ENCODE measurements at regions not wholly inside any gene's neighbourhood (a gene's known extent, or its start where the extent isn't known, plus 50 kb on each side); places are given as distances from the start of the nearest gene placed in this dataset.
"Not testable (repeated sequence)": the region's sequence is repeated elsewhere in the genome, so short reads cannot be mapped to it uniquely, and the experiment has no call there.

DNA sequence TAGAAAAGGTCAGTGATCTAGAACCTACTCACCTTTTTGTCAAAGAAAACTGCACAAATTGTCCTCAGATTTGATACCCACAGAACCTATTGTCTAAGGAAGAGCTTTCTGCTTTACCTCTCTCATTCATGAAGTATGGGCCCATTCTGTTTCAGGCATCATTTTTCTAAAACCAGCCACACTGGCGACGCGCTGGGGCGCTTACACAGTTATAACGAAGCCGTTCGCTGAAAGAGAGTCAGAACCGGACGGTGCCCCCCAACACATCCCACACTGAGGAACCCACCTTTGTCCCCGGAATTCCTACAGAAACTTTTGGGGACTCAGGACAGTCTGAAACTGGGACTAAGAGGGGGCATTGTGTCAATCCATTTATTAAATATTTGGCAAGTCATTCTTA, 206.3 kb upstream of the HAAO start:
- Histone ChIP-seq H3K4me1 (ENCODE audit: insufficient read depth) (peaks cover 13% of the 10 kb centered on the region), H2AFZ (no peak overlapping the region), H3K9me3 (ENCODE audit: low read depth) (no peaks in the 10 kb centered on the region), H3K9me2 (replicated peaks; ENCODE audit: insufficient read depth) (no peaks in the 10 kb centered on the region), H3K27me3 (no peaks in the 10 kb centered on the region), H3K4me2 (no peak overlapping the region), H3K4me3 (no peak overlapping the region), H3K36me3 (replicated peaks; ENCODE audit: insufficient read depth, low read depth) (no peaks in the 10 kb centered on the region), H3K27ac (peak overlapping the region; percentile 75), H4K20me1 (ENCODE audit: insufficient read depth, poor library complexity, severe bottlenecking) (no peaks in the 10 kb centered on the region), H3K79me2 (no peaks in the 10 kb centered on the region)
- WGBS (ENCODE audit: low lambda C conversion rate, missing lambda C conversion rate), result 96% methylated on average over 10 of the region's 10 CpGs
- no peak for DNase-seq (ENCODE audit: low spot score)
- no peak for TF ChIP-seq EZH2phosphoT487 (IDR thresholded peaks at IDR 0.05; ENCODE audit: low read depth, severe bottlenecking, unreplicated experiment)
- TF ChIP-seq EZH2 (IDR thresholded peaks at IDR 0.05; ENCODE audit: borderline replicate concordance), result no peak
- TF ChIP-seq, protein P1, sequence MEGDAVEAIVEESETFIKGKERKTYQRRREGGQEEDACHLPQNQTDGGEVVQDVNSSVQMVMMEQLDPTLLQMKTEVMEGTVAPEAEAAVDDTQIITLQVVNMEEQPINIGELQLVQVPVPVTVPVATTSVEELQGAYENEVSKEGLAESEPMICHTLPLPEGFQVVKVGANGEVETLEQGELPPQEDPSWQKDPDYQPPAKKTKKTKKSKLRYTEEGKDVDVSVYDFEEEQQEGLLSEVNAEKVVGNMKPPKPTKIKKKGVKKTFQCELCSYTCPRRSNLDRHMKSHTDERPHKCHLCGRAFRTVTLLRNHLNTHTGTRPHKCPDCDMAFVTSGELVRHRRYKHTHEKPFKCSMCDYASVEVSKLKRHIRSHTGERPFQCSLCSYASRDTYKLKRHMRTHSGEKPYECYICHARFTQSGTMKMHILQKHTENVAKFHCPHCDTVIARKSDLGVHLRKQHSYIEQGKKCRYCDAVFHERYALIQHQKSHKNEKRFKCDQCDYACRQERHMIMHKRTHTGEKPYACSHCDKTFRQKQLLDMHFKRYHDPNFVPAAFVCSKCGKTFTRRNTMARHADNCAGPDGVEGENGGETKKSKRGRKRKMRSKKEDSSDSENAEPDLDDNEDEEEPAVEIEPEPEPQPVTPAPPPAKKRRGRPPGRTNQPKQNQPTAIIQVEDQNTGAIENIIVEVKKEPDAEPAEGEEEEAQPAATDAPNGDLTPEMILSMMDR (IDR thresholded peaks at IDR 0.05; ENCODE audit: poor library complexity), result no peak

DNA sequence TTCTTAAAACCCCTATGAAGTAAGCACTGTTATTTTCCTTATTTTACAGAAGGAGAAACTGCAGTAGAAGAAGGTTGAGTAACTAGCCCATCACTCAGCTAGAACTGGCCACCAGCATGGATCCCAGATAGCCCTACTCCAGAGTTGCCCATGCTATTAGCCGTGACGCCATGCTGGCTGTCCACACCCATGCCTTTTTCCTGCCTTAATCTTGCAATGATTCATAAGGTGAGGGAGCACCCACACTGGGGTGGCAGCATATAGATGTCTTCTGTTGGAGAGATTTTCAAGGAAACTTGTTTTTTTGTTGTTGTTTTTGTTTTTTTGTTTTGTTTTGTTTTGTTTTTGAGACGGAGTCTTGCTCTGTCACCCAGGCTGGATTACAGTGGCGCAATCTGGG, 204.1 kb upstream of the HAAO start:
- H4K20me1 ChIP-seq (ENCODE audit: insufficient read depth, poor library complexity, severe bottlenecking), result no peaks in the 10 kb centered on the region
- H3K36me3 ChIP-seq (replicated peaks; ENCODE audit: insufficient read depth, low read depth), result no peaks in the 10 kb centered on the region
- no peak for DNase-seq (ENCODE audit: low spot score)
- H3K9me2 ChIP-seq (replicated peaks; ENCODE audit: insufficient read depth), result no peaks in the 10 kb centered on the region
- H3K27me3 ChIP-seq, result no peaks in the 10 kb centered on the region
- 95% methylated on average over 4 of the region's 4 CpGs for WGBS (ENCODE audit: low lambda C conversion rate, missing lambda C conversion rate)
- H3K4me1 ChIP-seq (ENCODE audit: insufficient read depth), result peaks cover 9% of the 10 kb centered on the region
- H3K27ac ChIP-seq, result no peak overlapping the region
- H3K4me3 ChIP-seq, result no peak overlapping the region
- H3K79me2 ChIP-seq, result no peaks in the 10 kb centered on the region
- TF ChIP-seq, protein P1 (IDR thresholded peaks at IDR 0.05; ENCODE audit: poor library complexity), result no peak
- no peak for TF ChIP-seq EZH2 (IDR thresholded peaks at IDR 0.05; ENCODE audit: borderline replicate concordance)
- no peak for TF ChIP-seq EZH2phosphoT487 (IDR thresholded peaks at IDR 0.05; ENCODE audit: low read depth, severe bottlenecking, unreplicated experiment)
- H3K4me2 ChIP-seq, result no peak overlapping the region
- H2AFZ ChIP-seq, result no peak overlapping the region
- no peaks in the 10 kb centered on the region for H3K9me3 ChIP-seq (ENCODE audit: low read depth)

DNA sequence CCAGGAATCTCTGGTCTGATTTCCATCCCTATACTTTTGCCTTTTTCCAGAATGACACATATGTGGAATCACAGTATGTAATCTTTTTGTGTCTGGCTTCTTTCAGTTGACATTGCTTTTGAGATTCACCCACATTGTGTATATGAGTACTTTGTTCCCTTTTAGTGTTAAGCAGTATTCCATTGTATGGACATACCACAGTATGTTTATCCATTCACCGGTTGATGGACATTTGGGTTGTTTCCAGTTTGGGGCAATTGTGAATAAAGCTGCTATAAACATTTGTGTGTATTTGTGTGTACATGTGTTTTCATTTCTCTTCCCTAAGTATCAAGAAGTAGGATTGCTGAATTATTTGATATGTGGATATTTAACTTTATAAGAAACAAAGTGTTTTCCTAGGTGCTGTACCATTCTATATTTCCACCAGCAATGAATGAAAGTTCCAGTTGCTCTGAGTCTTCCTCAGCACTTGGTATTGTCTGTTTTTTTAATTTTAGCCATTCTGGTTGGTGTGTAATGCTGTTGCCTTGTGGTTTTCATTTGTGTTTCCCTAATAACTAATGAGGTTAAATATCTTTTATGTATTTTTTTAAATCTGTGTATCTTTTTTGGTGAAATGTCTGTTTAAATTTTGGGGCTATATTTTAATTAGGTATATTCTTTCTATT, 203.5 kb upstream of the HAAO start:
- DNase-seq (ENCODE audit: low spot score), result no peak

DNA sequence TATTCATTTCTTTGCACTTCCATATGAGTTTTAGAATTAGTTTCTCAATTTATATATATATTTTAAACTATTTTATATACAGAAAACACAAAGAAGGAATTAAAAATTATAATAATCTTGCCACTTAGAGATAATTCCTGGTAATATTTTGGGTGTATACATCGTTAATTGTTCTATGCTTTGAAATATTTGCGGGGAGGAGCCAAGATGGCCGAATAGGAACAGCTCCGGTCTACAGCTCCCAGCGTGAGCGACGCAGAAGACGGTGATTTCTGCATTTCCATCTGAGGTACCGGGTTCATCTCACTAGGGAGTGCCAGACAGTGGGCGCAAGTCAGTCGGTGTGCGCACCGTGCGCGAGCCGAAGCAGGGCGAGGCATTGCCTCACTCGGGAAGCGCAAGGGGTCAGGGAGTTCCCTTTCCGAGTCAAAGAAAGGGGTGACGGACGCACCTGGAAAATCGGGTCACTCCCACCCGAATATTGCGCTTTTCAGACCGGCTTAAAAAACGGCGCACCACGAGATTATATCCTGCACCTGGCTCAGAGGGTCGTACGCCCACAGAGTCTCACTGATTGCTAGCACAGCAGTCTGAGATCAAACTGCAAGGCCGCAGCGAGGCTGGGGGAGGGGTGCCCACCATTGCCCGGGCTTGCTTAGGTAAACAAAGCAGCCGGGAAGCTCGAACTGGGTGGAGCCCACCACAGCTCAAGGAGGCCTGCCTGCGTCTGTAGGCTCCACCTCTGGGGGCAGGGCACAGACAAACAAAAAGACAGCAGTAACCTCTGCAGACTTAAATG, 197.1 kb upstream of the HAAO start:
- H3K36me3 ChIP-seq (replicated peaks; ENCODE audit: insufficient read depth, low read depth); H3K27me3 ChIP-seq; H3K9me3 ChIP-seq (ENCODE audit: low read depth); H3K79me2 ChIP-seq; H3K4me2 ChIP-seq; DNase-seq (ENCODE audit: low spot score); H3K4me1 ChIP-seq (ENCODE audit: insufficient read depth); H4K20me1 ChIP-seq (ENCODE audit: insufficient read depth, poor library complexity, severe bottlenecking); H3K4me3 ChIP-seq; H2AFZ ChIP-seq; H3K27ac ChIP-seq; H3K9me2 ChIP-seq (replicated peaks; ENCODE audit: insufficient read depth): not testable (repeated sequence)
- WGBS (ENCODE audit: low lambda C conversion rate, missing lambda C conversion rate), result 70% methylated on average over 28 of the region's 37 CpGs

More for the DNA sequence above, 203.5 kb upstream of the HAAO start:
- Histone ChIP-seq H3K9me2 (replicated peaks; ENCODE audit: insufficient read depth) (no peaks in the 10 kb centered on the region), H3K27me3 (no peaks in the 10 kb centered on the region), H3K9me3 (ENCODE audit: low read depth) (no peaks in the 10 kb centered on the region), H3K4me3 (no peak overlapping the region), H4K20me1 (ENCODE audit: insufficient read depth, poor library complexity, severe bottlenecking) (no peaks in the 10 kb centered on the region), H3K27ac (no peak overlapping the region), H3K79me2 (no peaks in the 10 kb centered on the region), H3K4me2 (no peak overlapping the region), H3K36me3 (replicated peaks; ENCODE audit: insufficient read depth, low read depth) (no peaks in the 10 kb centered on the region), H3K4me1 (ENCODE audit: insufficient read depth) (peaks cover 9% of the 10 kb centered on the region), H2AFZ (no peak overlapping the region)
- TF ChIP-seq EZH2 (IDR thresholded peaks at IDR 0.05; ENCODE audit: borderline replicate concordance), result no peak
- TF ChIP-seq, protein P1 (IDR thresholded peaks at IDR 0.05; ENCODE audit: poor library complexity), result no peak
- no peak for TF ChIP-seq EZH2phosphoT487 (IDR thresholded peaks at IDR 0.05; ENCODE audit: low read depth, severe bottlenecking, unreplicated experiment)
- WGBS (ENCODE audit: low lambda C conversion rate, missing lambda C conversion rate), result 96% methylated on average over 1 of the region's 1 CpG

DNA sequence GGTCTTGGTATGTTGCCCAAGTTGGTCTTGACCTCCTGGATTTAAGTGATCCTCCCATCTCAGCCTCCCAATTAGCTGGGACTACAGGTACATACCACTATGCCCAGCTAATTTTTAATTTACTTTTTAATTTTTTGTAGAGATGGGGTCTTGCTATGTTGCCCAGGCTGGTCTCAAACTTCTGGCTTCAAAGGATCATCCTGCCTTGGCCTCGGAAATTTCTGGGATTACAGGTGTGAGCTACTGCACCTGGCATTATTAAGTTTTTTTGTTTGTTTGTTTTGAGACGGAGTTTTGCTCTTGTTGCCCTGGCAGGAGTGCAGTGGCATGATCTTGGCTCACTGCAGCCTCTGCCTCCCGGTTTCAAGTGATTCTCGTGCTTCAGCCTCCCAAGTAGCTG, 195.7 kb upstream of the HAAO start:
- H3K36me3 ChIP-seq (replicated peaks; ENCODE audit: insufficient read depth, low read depth); DNase-seq (ENCODE audit: low spot score); H3K27ac ChIP-seq; H3K4me3 ChIP-seq; H3K27me3 ChIP-seq; H3K9me2 ChIP-seq (replicated peaks; ENCODE audit: insufficient read depth); H2AFZ ChIP-seq; H3K4me2 ChIP-seq; H4K20me1 ChIP-seq (ENCODE audit: insufficient read depth, poor library complexity, severe bottlenecking); H3K4me1 ChIP-seq (ENCODE audit: insufficient read depth); H3K79me2 ChIP-seq; H3K9me3 ChIP-seq (ENCODE audit: low read depth): not testable (repeated sequence)
- 87% methylated on average over 4 of the region's 4 CpGs for WGBS (ENCODE audit: low lambda C conversion rate, missing lambda C conversion rate)
